HepG2 (cell line): ENCODE measurements at regions not wholly inside any gene's neighbourhood (a gene's known extent, or its start where the extent isn't known, plus 50 kb on each side); places are given as distances from the start of the nearest gene placed in this dataset.

Experiments used
- E2F1 ChIP-seq: sonication (generic); formaldehyde crosslinking; IDR thresholded peaks from 2 replicates; pipeline ENCODE4 v1.5.0; 2020; ENCODE audit warnings: missing genetic modification reagents
- SNRNP70 ChIP-seq: fragments of 200-400 bp; formaldehyde crosslinking; IDR thresholded peaks from 2 replicates; pipeline ENCODE4 v1.6.1; 2017; ENCODE audit warnings: mild to moderate bottlenecking, low read depth, low read length, moderate library complexity
- TAF1 ChIP-seq: sonication (generic); formaldehyde crosslinking; IDR thresholded peaks from 2 replicates; pipeline ENCODE4 v1.4.0; 2020; ENCODE audit warnings: missing genetic modification reagents
- YY1 ChIP-seq: IDR thresholded peaks from 2 replicates; pipeline ENCODE4 v1.6.1; 2011; ENCODE audit warnings: low read length, low read depth, moderate library complexity, mild to moderate bottlenecking; ENCODE audit not compliant: insufficient read depth, insufficient replicate concordance

GRCh38 chrX:39361736-39362135 lies 560.5 kb downstream of the MID1IP1 start:
- no peak for TF ChIP-seq YY1
- no peak for TF ChIP-seq SNRNP70
- TF ChIP-seq TAF1 (CRISPR knock-in tag), result no peak
- TF ChIP-seq E2F1 (CRISPR knock-in tag), result no peak
